ENCODE measurements at regions not wholly inside any gene's neighbourhood (a gene's known extent, or its start where the extent isn't known, plus 50 kb on each side); places are given as distances from the start of the nearest gene placed in this dataset.

DNA sequence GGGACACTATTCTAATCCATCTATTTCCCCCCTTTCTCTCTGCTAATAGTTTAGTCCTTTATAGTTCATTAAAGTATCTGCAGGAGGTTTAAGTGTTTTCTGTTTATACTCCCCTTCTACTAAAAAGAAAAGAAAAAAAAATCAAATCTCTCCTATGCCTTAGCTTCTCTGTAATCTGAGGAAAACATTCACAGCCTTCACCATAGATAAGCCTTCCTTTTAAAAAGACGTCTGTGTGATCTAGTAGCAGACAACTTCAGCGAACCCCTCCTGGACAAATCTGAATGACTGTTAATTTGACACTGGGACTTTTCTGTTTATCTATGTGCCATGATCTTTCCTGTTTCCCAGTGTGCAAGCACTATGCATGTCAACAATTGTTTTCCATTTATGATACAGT, 70.4 kb upstream of the CDH19 start:
- TF ChIP-seq, protein P1, sequence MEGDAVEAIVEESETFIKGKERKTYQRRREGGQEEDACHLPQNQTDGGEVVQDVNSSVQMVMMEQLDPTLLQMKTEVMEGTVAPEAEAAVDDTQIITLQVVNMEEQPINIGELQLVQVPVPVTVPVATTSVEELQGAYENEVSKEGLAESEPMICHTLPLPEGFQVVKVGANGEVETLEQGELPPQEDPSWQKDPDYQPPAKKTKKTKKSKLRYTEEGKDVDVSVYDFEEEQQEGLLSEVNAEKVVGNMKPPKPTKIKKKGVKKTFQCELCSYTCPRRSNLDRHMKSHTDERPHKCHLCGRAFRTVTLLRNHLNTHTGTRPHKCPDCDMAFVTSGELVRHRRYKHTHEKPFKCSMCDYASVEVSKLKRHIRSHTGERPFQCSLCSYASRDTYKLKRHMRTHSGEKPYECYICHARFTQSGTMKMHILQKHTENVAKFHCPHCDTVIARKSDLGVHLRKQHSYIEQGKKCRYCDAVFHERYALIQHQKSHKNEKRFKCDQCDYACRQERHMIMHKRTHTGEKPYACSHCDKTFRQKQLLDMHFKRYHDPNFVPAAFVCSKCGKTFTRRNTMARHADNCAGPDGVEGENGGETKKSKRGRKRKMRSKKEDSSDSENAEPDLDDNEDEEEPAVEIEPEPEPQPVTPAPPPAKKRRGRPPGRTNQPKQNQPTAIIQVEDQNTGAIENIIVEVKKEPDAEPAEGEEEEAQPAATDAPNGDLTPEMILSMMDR (IDR thresholded peaks at IDR 0.05) = no peak
- TF ChIP-seq EZH2phosphoT487 (IDR thresholded peaks at IDR 0.05) = no peak
